Spleen (tissue), 11 donors: ENCODE measurements at regions not wholly inside any gene's neighbourhood (a gene's known extent, or its start where the extent isn't known, plus 50 kb on each side); places are given as distances from the start of the nearest gene placed in this dataset.
A peak's percentile ranks its signal among the peaks of the same experiment; 100 is the strongest.
"Not testable (repeated sequence)": the region's sequence is repeated elsewhere in the genome, so short reads cannot be mapped to it uniquely, and the experiment has no call there.

Source experiments
- DNase-seq: peaks from one replicate; pipeline ENCODE4 v3.0.0-alpha.2; 2020
- H3K27ac ChIP-seq, 8 donors: fragments of 200-600 bp; sonication (generic) in 7 of 8; 1 replicate in 4 of 8; 2 replicates in 4 of 8; pipeline versions ENCODE4 v1.5.0 to v1.8.0; 2016 to 2021; ENCODE audit warnings: inconsistent platforms in 4 of 8, mild to moderate bottlenecking in 4 of 8, moderate library complexity in 1 of 8
- H3K27me3 ChIP-seq, 7 donors: fragments of 200-600 bp; sonication (generic) in 6 of 7; replicated peaks in 1 of 7; 1 replicate in 4 of 7; 2 replicates in 3 of 7; pipeline versions ENCODE4 v1.5.0 to v1.8.0; 2016 to 2021; ENCODE audit warnings: inconsistent platforms in 3 of 7, mild to moderate bottlenecking in 1 of 7
- H3K36me3 ChIP-seq, 6 donors: fragments of 200-600 bp; sonication (generic) in 5 of 6; 1 replicate in 4 of 6; 2 replicates in 2 of 6; pipeline versions ENCODE4 v1.5.0 to v1.8.0; 2016 to 2021; ENCODE audit warnings: inconsistent platforms in 2 of 6
- H3K4me1 ChIP-seq, 6 donors: fragments of 200-600 bp; sonication (generic) in 5 of 6; 1 replicate in 3 of 6; 2 replicates in 3 of 6; pipeline versions ENCODE4 v1.5.0 to v1.8.0; 2016 to 2021; ENCODE audit warnings: inconsistent platforms in 3 of 6
- H3K4me3 ChIP-seq, 8 donors: fragments of 200-600 bp; sonication (generic) in 7 of 8; 1 replicate in 4 of 8; 2 replicates in 4 of 8; pipeline versions ENCODE4 v1.5.0 to v1.8.0; 2016 to 2021; ENCODE audit warnings: inconsistent platforms in 4 of 8, mild to moderate bottlenecking in 4 of 8, moderate library complexity in 2 of 8
- H3K9me3 ChIP-seq, 8 donors: fragments of 200-600 bp; sonication (generic) in 7 of 8; 1 replicate in 4 of 8; 2 replicates in 4 of 8; pipeline versions ENCODE4 v1.5.0 to v1.8.0; 2016 to 2021; ENCODE audit warnings: inconsistent platforms in 4 of 8
- POLR2A ChIP-seq, 3 donors: fragments of 450-650 bp; IDR thresholded peaks; one replicate each; pipeline ENCODE4 v1.5.1; 2017; ENCODE audit warnings: antibody characterized with exemption in 3 of 3, mild to moderate bottlenecking in 1 of 3
- POLR2AphosphoS5 ChIP-seq, 3 donors: sonication (generic); formaldehyde crosslinking; IDR thresholded peaks; one replicate each; pipeline ENCODE4 v1.5.1; 2017; ENCODE audit warnings: antibody characterized with exemption in 3 of 3
- WGBS, 5 donors: extraction: QIAGEN DNeasy Blood & Tissue Kit in 3 of 5; methylation state at CpG; one replicate each; pipeline versions ENCODE4 v1.1.5 to v1.1.7; 2013 to 2018; 5-methylcytosine and 5-hydroxymethylcytosine counted together
- intact Hi-C: fragments of 100-400 bp; cut with DNase I; formaldehyde crosslinking; loops from one replicate; pipeline ENCODE4 v1.15.0; 2023; ENCODE audit warnings: low total_unique reads
- small RNA-seq, 4 donors: library from RNA; depleted of rRNA; stranded (forward); fragments of <200 nt; gene quantifications; one replicate each; pipeline ENCODE3, GENCODE V24; 2016
- TF ChIP-seq, protein P1 (sequence below), 11 experiments: fragments of 200-600 bp in 7 of 11; fragments of 450-650 bp in 4 of 11; sonication (generic) in 4 of 11; IDR thresholded peaks in 8 of 11; conservative IDR thresholded peaks in 3 of 11; 1 replicate in 7 of 11; 2 replicates in 4 of 11; pipeline versions ENCODE4 v1.4.0 to v1.8.0; 2016 to 2021; ENCODE audit warnings: antibody characterized with exemption in 11 of 11, inconsistent platforms in 4 of 11, mild to moderate bottlenecking in 1 of 11
- donor health status: healthy with polysubstance abuse.
- donor health status: DM: no; HTN: no; CAD: no; lungs with moderate emphysema.
- donor health status: DM: no; HTN: no; CAD: no.
- donor health status: Bipolar disorder and iron deficiency.
- donor health status: healthy.
- donor health status: DM: no; HTN: no; CAD: no.
- donor health status: DM: yes; HTN: yes; CAD: no.

DNA sequence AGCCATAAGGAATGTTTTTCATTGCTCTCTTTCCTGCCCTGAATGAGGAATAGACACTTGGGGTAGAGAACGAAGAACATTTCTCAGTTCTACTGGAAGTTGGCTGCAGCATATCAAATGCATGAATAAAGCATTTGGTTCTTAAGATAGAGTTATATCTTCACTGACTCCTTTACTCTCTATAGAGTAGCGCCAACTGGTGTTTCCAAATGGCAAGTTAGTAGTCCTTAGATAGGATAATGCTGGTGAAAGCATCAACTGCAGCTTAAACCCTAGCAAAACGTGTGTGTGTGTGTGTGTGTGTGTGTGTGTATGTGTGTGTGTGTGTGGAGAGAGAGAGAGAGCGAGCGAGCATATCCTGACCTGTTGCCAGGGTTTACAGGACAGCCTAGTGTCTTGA is 62.2 kb upstream of the FRMPD4 start:
- DNase-seq, result no peak
- Histone ChIP-seq H3K36me3 (no peaks in the 10 kb centered on the region), H3K9me3 (no peaks in the 10 kb centered on the region), H3K4me3 (no peak overlapping the region), H3K27ac (no peak overlapping the region), H3K4me1 (no peaks in the 10 kb centered on the region), H3K27me3 (peaks cover 0 to 14% (median 0%) of the 10 kb centered on the region in 7 donors)
- TF ChIP-seq, protein P1, sequence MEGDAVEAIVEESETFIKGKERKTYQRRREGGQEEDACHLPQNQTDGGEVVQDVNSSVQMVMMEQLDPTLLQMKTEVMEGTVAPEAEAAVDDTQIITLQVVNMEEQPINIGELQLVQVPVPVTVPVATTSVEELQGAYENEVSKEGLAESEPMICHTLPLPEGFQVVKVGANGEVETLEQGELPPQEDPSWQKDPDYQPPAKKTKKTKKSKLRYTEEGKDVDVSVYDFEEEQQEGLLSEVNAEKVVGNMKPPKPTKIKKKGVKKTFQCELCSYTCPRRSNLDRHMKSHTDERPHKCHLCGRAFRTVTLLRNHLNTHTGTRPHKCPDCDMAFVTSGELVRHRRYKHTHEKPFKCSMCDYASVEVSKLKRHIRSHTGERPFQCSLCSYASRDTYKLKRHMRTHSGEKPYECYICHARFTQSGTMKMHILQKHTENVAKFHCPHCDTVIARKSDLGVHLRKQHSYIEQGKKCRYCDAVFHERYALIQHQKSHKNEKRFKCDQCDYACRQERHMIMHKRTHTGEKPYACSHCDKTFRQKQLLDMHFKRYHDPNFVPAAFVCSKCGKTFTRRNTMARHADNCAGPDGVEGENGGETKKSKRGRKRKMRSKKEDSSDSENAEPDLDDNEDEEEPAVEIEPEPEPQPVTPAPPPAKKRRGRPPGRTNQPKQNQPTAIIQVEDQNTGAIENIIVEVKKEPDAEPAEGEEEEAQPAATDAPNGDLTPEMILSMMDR (IDR thresholded peaks at IDR 0.05 in 8 of 11, conservative IDR thresholded peaks at IDR 0.05 in 3 of 11), result no peak
- TF ChIP-seq POLR2AphosphoS5 (IDR thresholded peaks at IDR 0.05) (no peak), POLR2A (IDR thresholded peaks at IDR 0.05) (no peak)
- WGBS, 5 donors, result 58 to 66% (median 63%) methylated on average over 5 of the region's 5 CpGs
- intact Hi-C loops, result no loop called here

DNA sequence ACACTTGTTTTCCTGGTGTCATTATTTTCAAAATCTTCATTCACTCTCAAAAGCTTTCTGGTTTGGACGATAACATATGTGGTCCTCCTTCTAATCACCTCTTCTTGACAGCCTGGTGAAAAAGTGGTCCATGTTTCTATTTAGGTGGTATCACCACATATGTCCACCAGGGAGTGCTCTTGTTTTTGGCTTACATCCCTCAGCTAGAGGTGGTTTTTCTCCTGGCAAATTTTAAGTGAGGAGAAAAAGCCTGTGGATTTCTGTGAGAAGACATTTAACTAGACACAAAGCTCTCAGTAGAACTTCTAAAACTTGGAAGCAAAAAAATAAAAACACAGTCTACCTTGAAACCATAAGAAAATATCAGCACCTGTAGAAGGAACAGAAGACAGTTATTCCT is 58.0 kb upstream of the FRMPD4 start:
- no peak for DNase-seq
- peaks cover 0 to 14% (median 0%) of the 10 kb centered on the region in 7 donors for H3K27me3 ChIP-seq
- TF ChIP-seq POLR2AphosphoS5 (IDR thresholded peaks at IDR 0.05), result no peak
- TF ChIP-seq, protein P1 (IDR thresholded peaks at IDR 0.05 in 8 of 11, conservative IDR thresholded peaks at IDR 0.05 in 3 of 11), result peak in 6 of 11 experiments; percentile 11 to 30 (median 22)
- intact Hi-C loops, result loop anchor here (10.0 kb wide), 1 partner anchor 615 kb away; no protein-coding TSS in a partner anchor
- H3K4me3 ChIP-seq, result no peak overlapping the region
- H3K9me3 ChIP-seq, result peaks cover 0 to 8% (median 0%) of the 10 kb centered on the region in 8 donors
- 0 to 15% (median 12%) methylated on average over 1 of the region's 1 CpG for WGBS, 5 donors
- no peaks in the 10 kb centered on the region for H3K4me1 ChIP-seq
- H3K36me3 ChIP-seq, result no peaks in the 10 kb centered on the region
- H3K27ac ChIP-seq, result no peak overlapping the region

DNA sequence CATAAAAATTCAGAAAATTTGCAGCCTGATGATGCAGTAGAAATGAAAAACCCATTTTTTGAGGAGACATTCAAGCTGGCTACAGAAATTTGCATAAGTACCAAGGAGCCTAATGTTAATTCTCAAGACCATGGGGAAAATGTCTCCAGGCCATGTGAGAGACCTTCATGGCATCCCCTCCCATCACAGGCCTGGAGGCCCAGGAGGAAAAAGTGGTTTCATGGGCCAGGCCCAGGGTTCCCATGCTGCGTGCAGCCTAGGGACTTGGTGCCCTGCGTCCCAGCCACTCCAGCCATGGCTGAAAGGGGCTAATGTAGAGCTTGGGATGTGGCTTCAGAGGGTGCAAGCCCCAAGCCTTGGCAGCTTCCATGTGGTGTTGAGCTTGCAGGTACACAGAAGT is 55.3 kb upstream of the FRMPD4 start:
- not testable (repeated sequence) for H3K27ac ChIP-seq, DNase-seq, H3K36me3 ChIP-seq, H3K4me3 ChIP-seq, H3K4me1 ChIP-seq, H3K9me3 ChIP-seq, H3K27me3 ChIP-seq
- intact Hi-C loops, result loop anchor here (10.0 kb wide), 1 partner anchor 612 kb away; no protein-coding TSS in a partner anchor
- WGBS, 5 donors, result 72 to 90% (median 81%) methylated on average over 2 of the region's 2 CpGs; no CpG with 5 or more reads in 1 of the 5 donors

Small RNA genes in the stretch of these regions (small RNA-seq; reads per million reads assigned to genes)
- gene RF00019, result 0 reads per million in 4 donors
